DLD1 (cell line): ENCODE measurements at regions not wholly inside any gene's neighbourhood (a gene's known extent, or its start where the extent isn't known, plus 50 kb on each side); places are given as distances from the start of the nearest gene placed in this dataset.

Experiments
- in situ Hi-C: cut with HindIII; loops from 2 replicates; pipeline ENCODE4 v1.10.0; 2017; ENCODE audit warnings: low sequenced_read_pairs

DNA sequence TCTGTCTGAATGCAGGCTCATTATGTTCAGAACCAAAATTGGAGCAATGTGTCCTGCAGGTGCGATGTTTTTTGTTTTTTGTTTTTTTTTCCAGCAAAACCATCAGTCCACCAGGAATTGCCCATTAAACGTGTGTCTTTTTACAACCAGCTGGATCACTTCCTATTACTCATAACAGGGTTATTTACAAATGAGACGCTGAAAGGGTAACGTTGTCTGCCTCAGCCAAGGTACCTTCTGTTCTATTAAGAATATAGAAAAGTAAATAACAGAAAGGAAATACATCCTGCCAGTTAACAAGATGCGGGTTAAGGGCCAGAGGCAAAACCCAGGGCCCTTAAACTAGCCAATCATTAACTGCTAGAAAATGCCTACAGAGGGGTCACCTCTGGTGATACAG lies 590.4 kb downstream of the TBC1D4 start:
- in situ Hi-C loops = no loop called here

DNA sequence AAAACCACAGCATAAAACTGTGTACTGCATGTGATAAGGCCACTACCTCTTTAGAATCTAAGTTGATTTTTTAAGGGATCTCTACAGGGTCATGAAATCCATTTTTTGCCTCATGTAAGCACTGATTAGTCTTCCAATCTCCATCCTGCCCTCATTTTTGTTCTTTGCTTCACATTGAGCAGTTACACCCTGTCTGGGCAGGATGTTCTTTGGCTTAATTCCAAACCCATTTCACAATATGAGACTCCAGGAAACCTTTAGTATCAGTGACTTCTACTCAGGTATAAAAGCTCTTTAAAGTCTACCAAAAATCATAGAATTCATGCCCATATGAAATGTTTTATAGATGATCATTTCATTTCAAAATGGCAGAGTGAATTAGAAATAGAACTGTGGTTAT lies 592.6 kb downstream of the TBC1D4 start:
- in situ Hi-C loops = no loop called here

DNA sequence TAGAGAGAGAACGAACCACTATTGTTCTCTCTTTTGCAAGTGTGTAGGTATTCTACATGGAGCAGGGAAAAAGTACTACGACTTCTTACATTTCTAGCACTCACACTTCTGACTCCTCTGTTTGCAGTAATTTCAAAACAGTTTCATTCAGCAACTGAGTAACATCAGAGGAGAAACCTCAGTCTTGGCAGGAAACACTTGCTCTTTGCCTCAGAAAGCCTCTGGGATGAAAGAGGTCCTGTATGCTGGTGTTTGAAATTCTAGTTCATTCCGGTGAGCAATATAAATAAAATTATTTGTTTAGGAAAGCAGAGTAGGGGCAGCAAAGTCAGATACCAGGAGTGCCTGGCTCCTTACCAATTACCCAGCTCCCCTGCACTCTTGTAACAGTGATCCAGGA lies 595.5 kb downstream of the TBC1D4 start:
- in situ Hi-C loops = no loop called here

- in situ Hi-C loops = no loop called here
These were observed 598.1 kb downstream of the TBC1D4 start for GRCh38 chr13:74883834-74884233.

DNA sequence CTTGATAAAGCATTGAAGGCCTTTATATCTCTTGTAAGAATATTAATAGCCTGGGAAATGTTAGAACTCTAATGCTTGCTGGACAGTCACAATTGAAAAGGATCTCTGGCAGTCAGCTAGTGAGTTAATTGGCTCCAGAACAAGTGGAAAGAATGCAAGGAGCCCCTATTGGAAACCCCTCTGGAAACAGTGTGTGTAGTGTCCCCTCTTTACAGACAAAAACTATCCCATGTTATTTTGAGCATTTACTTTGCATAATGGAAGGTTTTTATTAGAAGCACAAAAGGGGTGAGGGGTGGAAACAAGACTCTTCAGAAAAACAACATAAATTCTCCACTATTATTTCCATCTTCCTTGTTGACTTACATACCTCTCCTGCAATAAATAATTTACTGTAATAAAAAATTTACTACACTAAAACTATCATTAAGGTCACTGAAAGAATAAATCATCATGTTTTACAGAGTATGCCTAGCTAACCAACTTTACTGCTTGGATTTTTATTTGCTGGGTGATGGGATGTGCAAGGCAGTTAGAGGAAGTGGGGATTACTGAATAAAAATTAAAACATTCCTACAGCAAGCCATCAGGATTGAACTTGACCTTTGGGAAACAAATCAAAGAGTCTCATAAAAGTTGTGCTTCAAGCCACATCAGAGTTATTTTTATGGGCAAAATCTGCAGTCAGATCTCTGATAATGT lies 610.4 kb downstream of the TBC1D4 start:
- in situ Hi-C loops = no loop called here

- in situ Hi-C loops = no loop called here
These were observed 611.1 kb downstream of the TBC1D4 start for GRCh38 chr13:74870865-74871264.

DNA sequence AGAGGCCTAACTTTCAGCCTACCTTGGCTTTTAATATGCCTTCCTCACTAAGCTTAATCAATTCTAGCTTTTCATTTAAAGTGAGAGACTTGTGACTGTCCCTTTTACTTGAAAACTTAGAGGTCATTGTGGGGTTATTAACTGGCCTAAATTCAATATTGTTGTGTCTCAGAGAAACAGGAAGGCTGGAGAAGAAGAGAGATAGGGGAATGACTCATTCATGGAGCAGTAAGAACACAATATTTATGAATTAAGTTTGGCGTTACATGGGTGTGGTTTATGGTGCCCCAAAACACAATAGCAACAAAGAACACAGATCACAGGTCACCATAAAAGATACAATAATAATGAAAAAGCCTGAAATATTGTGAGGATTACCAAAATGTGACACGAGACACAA lies 612.1 kb downstream of the TBC1D4 start:
- in situ Hi-C loops = no loop called here

DNA sequence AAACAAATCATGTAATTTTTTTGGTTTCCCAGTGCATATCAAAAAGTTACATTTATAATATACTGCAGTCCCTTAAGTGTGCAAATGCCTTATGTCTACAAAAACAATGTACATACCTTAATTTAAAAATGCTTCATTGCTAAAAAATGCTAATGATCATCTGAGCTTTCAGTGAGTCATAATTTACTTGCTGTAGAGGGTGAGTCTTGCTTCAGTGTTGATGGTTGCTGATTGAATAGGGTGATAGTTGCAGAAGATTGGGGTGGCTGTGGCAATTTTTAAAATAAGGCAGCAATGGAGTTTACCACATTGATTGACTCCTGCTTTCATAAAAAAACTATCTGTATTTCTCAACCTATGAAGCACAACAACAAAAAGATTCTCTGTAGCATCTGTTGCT lies 613.9 kb downstream of the TBC1D4 start:
- in situ Hi-C loops = no loop called here

DNA sequence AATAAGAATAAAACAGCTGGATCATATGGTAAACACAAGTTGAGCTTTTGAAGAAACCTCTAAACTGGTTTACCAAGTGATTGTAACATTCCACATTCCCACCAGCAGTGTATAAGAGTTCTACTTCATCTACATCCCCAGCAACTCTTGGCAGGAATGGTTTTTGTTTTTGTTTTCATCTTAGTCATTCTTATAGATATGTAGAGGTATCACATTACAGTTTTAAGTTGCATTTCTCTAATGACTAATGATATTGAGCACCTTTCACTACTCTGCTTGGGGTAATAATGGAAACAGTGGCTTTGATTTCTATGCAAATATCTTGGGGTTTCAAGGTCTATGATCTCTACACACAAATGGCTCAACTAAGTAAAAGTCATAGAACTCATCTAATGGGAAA lies 614.5 kb downstream of the TBC1D4 start:
- in situ Hi-C loops = no loop called here

DNA sequence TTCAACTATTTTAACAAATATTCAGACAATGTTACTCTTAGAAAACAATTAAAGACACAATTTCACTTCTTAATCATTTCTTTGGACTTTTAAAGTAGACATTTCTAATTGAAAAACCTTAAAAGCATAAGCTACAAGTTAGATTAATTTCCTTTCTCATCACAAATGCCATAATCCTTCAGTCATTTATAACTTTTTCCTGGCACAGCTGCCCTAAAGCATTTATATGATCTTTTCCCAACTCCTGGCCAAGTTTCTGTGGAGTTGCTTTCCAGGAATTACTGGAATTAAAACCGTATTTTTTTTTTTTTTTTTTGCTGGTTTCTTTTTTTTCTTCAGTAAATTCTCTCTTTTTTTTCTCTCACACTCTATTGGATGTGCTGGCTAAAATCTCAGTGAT lies 615.9 kb downstream of the TBC1D4 start:
- in situ Hi-C loops = no loop called here

GRCh38 chr13:74865656-74866055 lies 616.3 kb downstream of the TBC1D4 start:
- in situ Hi-C loops = no loop called here

DNA sequence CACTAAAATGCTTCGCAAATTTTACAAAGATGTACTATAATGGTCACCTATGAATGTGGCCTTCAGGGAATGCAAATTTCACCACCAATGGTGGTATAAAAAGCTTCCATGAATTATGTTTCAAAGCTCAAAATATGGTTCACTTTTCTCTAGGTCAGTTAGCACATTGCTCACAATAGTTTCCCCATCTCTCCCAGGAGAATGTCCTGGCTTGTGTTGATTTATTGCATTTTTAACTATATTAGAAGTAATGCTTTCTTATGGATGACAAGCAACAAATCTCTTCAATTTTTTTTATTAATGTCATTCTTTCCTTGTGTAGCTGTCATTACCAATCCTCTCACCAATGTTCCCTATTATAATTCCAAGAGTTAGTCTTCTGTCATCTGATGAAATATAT lies 621.2 kb downstream of the TBC1D4 start:
- in situ Hi-C loops = no loop called here

GRCh38 chr13:74850893-74851292 lies 631.1 kb downstream of the TBC1D4 start:
- in situ Hi-C loops = no loop called here

- in situ Hi-C loops = no loop called here
These were observed 634.0 kb downstream of the TBC1D4 start for GRCh38 chr13:74847966-74848365.

GRCh38 chr13:74845806-74846205 lies 636.2 kb downstream of the TBC1D4 start:
- in situ Hi-C loops = no loop called here

- in situ Hi-C loops = no loop called here
These were observed 640.3 kb downstream of the TBC1D4 start for GRCh38 chr13:74841651-74842050.

DNA sequence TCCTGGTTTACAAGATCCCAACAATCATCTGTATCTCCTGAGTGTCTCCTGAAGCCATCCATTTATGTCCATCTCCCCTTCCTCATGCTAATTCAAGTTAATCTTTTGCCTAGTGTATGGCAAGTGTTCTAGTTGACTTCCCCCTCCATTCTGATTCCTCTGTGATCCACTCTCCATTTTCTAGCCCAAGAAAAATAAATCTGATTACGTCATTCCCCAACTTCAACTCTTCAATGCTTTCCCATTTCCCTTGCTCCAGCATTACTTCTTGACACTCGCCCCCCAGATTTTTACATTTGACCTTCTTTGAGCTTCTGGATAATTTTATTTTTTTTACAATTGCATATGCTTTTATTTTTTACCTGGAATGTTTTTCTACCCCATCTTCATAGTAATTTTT lies 640.8 kb downstream of the TBC1D4 start:
- in situ Hi-C loops = no loop called here

- in situ Hi-C loops = no loop called here
These were observed 642.3 kb downstream of the TBC1D4 start for GRCh38 chr13:74839656-74840055.

DNA sequence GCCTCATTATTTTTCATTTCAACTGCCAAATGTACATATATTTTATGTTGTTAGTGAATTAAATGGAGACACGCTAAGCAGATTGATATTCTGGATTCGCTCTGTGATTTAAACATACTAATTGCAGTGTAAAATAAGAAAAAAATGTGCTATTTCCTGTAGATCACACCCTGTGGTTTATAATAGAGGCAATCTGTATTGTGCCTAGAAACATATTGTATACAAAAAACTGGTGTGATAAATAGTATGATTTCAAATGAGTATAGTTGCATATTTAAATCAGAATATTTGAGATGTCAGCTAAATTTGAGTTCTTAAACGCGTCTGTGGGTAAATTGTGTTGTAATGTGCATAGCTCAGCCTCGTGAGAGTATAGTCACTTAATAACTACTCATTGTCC lies 643.9 kb downstream of the TBC1D4 start:
- in situ Hi-C loops = no loop called here

GRCh38 chr13:74836628-74837027 lies 645.3 kb downstream of the TBC1D4 start:
- in situ Hi-C loops = no loop called here

DNA sequence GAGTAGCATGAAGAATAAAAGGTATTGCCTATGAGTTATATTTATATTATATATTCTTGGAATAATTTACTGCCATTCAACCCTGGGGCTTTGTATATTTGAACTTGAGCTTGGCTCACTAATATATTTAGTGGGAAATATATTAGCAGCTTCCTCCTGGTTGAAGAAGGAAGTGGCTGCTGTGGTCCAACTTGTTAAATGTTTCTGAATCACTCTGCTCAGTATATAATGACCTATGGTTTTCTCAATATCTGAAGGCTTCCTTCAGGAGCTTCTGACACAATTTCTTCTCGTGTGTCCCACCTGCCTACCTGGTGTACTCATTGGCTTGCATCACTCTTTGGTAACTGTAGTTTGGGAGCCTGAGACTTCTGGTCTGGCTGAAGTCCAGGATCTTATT lies 646.4 kb downstream of the TBC1D4 start:
- in situ Hi-C loops = no loop called here

DNA sequence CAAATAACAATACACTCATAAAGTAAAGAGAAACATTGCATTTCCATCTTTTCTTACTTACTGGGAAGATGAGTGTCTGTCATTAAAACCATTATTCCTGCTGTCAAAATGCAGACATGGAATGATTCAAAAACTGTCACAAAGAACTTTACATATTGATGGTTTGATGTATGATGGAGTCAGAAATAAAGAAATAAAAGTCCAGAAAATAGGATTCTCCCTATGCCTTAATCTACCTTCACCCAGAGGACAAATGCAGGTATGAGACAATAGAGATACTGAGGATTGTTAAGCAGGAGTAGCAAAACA lies 656.1 kb downstream of the TBC1D4 start:
- in situ Hi-C loops = no loop called here

DNA sequence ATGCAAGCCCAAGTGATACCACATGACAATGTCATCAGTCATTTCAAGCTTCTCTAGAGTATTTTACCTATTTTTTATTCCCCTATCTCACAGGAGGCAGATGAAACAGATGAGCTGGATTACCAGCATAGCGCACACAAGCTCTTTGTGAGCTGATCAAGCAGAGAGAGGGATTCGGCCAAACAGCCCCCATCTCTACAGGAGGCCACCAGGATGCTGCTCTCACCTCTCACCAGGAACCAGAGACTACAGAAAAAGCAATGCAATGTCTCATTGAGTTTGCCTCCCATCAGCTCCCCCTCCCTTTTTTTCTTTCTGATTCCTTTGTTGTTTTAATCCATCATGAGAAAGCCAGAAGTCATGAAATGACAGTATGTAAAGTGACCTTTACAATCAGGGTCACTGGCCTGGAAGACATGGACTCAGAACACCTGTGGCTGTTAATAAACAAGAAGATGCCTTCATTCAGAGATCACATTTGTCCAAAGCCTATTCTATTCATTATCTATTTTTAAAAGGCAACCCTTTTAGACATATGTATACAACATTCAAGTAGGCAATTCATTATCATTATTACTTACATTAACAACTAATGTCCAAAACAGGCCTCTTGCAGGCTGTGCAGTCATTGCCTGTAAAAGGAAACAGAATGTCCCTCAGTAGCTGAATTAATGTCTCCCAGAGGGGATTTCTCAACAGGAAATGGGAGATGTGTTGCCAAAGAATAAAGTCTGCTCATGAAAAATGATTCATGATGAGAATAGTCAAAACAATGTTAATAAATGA lies 656.6 kb downstream of the TBC1D4 start:
- in situ Hi-C loops = no loop called here
